Kidney tubule cell (primary cell): ENCODE measurements at regions not wholly inside any gene's neighbourhood (a gene's known extent, or its start where the extent isn't known, plus 50 kb on each side); places are given as distances from the start of the nearest gene placed in this dataset.
"Not testable (repeated sequence)": the region's sequence is repeated elsewhere in the genome, so short reads cannot be mapped to it uniquely, and the experiment has no call there.

Source experiments
- DNase-seq: peaks from one replicate; pipeline ENCODE4 v3.0.0-alpha.2; 2018; ENCODE audit warnings: low spot score

DNA sequence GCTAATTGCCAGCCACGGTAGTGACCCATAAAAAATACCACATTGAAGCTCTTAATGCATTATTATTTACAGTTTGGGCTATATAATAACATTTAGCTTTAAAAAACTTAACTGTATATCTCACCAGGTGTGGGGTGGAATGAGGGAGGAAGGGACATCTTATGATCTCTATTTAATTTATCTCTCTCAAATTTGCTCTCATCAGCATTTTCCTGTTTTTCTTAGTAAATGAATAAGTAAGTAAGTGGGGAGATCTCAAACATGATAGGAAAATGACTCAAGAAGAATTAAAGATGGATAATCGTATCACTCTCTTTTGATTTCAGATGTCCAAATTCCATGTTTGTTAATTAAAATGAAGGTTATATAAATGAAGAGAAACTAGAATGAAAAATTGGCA lies 200.7 kb upstream of the NR3C2 start:
- DNase-seq, result no peak

- DNase-seq, result not testable (repeated sequence)
Measured at GRCh38 chr4:148638079-148638478, 195.9 kb upstream of the NR3C2 start.

DNA sequence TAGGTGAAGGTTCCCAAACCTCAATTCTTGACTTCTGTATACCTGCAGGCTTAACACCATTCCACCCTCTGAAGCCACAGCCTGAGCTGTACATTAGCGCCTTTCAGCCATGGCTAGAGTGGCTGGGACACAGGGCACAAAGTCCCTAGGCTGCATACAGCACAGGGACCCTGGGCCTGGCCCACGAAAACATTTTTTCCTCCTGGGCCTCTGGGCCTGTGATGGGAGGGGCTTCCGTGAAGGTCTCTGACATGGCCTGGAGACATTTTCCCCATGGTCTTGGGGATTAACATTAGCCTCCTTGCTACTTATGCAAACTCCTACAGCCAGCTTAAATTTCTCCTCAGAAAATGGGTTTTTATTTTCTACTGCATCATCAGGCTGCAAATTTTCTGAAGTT lies 195.2 kb upstream of the NR3C2 start:
- DNase-seq, result not testable (repeated sequence)

GRCh38 chr4:148634476-148634875 lies 192.3 kb upstream of the NR3C2 start:
- DNase-seq, result peak; percentile 62

- no peak for DNase-seq
Measured at GRCh38 chr4:148633720-148634119, 191.5 kb upstream of the NR3C2 start.

DNA sequence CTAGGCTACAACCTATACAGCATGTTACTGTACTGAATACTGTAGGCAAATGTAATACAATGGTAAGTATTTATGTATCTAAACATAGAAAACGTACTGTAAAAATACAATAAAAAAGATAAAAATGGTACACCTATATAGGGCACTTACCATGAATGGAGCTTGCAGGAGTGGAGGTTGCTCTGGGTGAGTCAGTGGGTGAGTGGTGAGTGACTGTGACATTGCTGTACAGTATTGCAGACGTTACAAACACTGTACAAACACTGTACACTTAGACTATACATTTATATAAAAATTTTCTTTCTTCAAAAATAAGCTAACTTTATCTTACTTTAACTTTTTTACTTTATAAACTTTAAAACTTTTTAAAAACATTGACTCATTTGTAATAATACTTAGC lies 190.3 kb upstream of the NR3C2 start:
- DNase-seq, result no peak

- no peak for DNase-seq
Measured at GRCh38 chr4:148630051-148630450, 187.8 kb upstream of the NR3C2 start.

DNA sequence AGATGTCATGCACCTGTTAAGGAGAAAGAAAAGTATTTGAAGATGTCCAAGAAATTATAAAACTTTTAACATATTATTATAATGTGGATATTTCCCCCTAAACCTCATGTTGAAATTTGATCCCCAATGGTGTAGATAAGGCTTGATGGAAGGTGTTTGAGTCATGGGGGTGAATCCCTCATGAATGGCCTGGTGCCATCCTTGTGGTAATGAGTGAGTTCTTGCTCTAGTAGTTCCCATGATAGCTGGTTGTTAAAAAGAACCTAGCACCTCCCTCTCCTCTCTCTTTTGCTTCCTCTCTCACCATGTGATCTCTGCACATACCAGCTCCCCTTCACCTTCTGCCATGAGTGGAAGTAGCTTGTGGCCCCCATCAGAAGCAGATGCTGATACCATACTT lies 176.6 kb upstream of the NR3C2 start:
- DNase-seq, result peak; percentile 39

GRCh38 chr4:148608968-148609367 lies 166.8 kb upstream of the NR3C2 start:
- no peak for DNase-seq

GRCh38 chr4:148598418-148599207 lies 156.4 kb upstream of the NR3C2 start:
- not testable (repeated sequence) for DNase-seq

GRCh38 chr4:148589182-148589581 lies 147.0 kb upstream of the NR3C2 start:
- DNase-seq, result no peak

- no peak for DNase-seq
Measured at GRCh38 chr4:148575577-148575976, 133.4 kb upstream of the NR3C2 start.

GRCh38 chr4:148574911-148575310 lies 132.7 kb upstream of the NR3C2 start:
- no peak for DNase-seq

GRCh38 chr4:148574502-148574901 lies 132.3 kb upstream of the NR3C2 start:
- DNase-seq, result peak; percentile 86

DNA sequence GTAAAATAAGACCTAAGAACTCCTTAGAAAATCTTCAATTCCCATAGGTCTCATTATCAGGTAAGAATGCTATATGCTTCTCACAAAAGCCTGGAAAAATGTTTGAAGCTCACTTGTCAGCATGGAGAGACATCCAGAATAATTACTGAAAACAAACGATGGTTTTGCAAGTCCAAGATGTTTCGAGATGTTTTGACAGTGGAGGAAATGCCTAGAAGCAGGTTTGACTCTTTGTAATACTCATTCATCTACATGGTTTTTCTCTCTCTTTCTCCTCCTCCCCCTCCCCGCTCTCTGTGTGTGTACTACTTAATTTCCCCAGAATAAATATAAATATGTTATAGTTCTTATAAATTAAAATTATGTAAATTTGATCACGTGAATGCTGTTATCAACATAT lies 131.9 kb upstream of the NR3C2 start:
- no peak for DNase-seq

DNA sequence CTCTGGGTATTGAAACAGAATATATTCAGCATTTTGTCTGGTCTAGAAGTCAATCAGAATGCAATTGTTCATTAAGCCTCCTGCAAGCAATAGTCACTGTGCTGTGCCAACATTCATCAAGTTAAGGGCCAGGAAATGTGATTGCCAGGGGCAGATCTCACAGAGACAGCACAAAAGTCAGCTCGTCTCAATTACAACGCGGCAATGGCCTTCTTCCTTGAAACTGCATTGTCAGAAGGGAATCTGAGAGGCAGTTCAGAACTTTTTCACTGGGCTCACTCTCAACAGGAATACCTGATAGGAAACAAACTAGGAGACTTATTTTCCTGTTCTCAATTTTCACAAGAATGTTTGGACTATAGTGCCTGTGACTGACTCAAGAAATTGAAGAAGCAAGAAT lies 131.1 kb upstream of the NR3C2 start:
- DNase-seq, result peak; percentile 4

DNA sequence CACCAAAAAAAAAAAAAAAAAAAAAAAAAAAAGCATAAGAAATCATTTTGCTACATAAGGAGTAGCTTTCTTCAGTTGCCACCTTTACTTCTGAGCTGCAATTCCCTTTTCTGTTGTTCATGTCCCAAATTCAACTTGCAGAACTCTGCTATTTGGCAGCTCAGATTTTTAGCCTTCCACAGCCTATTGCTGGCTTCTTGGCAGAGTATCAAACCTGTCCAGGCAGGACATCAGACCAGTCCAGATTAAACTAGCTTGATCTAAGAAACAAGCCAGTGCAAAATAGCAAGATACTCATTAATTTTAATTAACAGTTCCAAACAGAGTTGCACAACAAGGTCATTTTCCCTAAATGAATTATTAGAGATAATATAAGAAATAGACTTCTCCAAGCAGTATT lies 123.6 kb upstream of the NR3C2 start:
- DNase-seq, result no peak

- no peak for DNase-seq
Measured at GRCh38 chr4:148563684-148564083, 121.5 kb upstream of the NR3C2 start.

DNA sequence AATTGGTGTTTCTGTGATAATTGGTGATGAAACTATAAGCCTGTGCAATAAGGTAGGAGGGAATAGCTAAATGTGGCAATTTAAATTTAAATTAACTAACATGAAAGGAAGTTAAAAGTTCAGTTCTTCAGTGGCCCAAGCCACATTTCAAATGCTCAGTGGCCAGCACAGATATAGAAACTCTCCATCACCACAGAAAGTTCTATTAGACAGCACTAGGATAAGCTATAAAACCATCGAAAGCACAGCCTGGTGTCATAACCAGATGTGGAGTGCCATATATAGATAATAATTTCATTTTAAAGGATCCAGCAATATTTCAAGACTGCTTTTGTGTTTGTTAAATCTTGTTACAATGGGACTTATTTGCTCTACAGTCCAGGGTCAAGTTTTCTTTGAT lies 119.3 kb upstream of the NR3C2 start:
- DNase-seq, result no peak

- no peak for DNase-seq
Measured at GRCh38 chr4:148557793-148558192, 115.6 kb upstream of the NR3C2 start.

DNA sequence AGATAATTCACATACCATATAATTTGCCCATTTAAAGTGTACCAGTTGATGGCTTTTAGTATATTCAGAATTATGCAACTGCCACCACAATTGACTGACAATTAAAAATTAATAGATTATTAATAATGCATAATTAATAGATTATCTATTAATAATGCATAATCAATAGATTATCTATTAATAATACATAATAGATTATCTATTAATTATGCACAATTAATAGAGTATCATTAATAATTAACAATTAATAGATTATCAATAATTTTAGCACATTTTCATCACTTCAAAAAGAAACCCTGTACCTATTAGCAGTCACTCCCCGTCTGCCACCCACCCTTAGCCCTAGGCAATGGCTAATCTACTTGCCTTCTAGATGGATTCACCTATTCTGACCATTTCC lies 108.6 kb upstream of the NR3C2 start:
- DNase-seq, result no peak

- peak; percentile 54 for DNase-seq
Measured at GRCh38 chr4:148542922-148543623, 100.9 kb upstream of the NR3C2 start.

- no peak for DNase-seq
Measured at GRCh38 chr4:148540622-148541326, 98.6 kb upstream of the NR3C2 start.
